NB4 (cell line): ENCODE measurements at regions not wholly inside any gene's neighbourhood (a gene's known extent, or its start where the extent isn't known, plus 50 kb on each side); places are given as distances from the start of the nearest gene placed in this dataset.

ENCODE experiments used
- MYC ChIP-seq: IDR thresholded peaks from 2 replicates; pipeline ENCODE4 v1.6.1; 2011; ENCODE audit warnings: low read depth, low read length
- POLR2A ChIP-seq: IDR thresholded peaks from 2 replicates; pipeline ENCODE4 v1.6.1; 2011; ENCODE audit warnings: mild to moderate bottlenecking; ENCODE audit not compliant: insufficient read length; ENCODE audit errors: extremely low read depth
- TF ChIP-seq, protein P1 (sequence below): IDR thresholded peaks from one replicate; pipeline ENCODE4 v1.5.1; 2012; ENCODE audit warnings: low read depth, low read length

- TF ChIP-seq MYC = no peak
- TF ChIP-seq, protein P1, sequence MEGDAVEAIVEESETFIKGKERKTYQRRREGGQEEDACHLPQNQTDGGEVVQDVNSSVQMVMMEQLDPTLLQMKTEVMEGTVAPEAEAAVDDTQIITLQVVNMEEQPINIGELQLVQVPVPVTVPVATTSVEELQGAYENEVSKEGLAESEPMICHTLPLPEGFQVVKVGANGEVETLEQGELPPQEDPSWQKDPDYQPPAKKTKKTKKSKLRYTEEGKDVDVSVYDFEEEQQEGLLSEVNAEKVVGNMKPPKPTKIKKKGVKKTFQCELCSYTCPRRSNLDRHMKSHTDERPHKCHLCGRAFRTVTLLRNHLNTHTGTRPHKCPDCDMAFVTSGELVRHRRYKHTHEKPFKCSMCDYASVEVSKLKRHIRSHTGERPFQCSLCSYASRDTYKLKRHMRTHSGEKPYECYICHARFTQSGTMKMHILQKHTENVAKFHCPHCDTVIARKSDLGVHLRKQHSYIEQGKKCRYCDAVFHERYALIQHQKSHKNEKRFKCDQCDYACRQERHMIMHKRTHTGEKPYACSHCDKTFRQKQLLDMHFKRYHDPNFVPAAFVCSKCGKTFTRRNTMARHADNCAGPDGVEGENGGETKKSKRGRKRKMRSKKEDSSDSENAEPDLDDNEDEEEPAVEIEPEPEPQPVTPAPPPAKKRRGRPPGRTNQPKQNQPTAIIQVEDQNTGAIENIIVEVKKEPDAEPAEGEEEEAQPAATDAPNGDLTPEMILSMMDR = no peak
- no peak for TF ChIP-seq POLR2A
Observed at GRCh38 chr1:213688655-213689054, 299.1 kb upstream of the PROX1 start.
